ENCODE measurements at regions not wholly inside any gene's neighbourhood (a gene's known extent, or its start where the extent isn't known, plus 50 kb on each side); places are given as distances from the start of the nearest gene placed in this dataset.
A peak's percentile ranks its signal among the peaks of the same experiment; 100 is the strongest.

GRCh38 chr3:187944390-187945179 is 199.3 kb upstream of the BCL6 start:
- POLR2A ChIA-PET = interaction anchor here (1.0 kb wide), 1 partner anchor 11 kb away, joined by 6 read pairs; no protein-coding TSS in a partner anchor
- Histone ChIP-seq H3K4me1 (peaks cover 56% of the 10 kb centered on the region), H3K9me3 (no peaks in the 10 kb centered on the region), H3K4me2 (peak overlapping the region; percentile 88), H3K27ac (peak overlapping the region; percentile 80 to 82), H3K4me3 (0 out of 3 replicates have a peak overlapping the region, but pooled peaks have one; percentile 7)
- CTCF ChIA-PET = interaction anchor here (1.0 kb wide), 1 partner anchor 18 kb away, joined by 3 read pairs; no protein-coding TSS in a partner anchor
- ATAC-seq (peak; percentile 32; a peak in 4 of 6 replicates), FAIRE-seq (no peak), DNase-seq (ENCODE audit: low read depth in 1 of 2, low spot score in 1 of 2) (no peak)
- TF ChIP-seq, protein P1, sequence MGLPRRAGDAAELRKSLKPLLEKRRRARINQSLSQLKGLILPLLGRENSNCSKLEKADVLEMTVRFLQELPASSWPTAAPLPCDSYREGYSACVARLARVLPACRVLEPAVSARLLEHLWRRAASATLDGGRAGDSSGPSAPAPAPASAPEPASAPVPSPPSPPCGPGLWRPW (IDR thresholded peaks at IDR 0.05) = no peak
- no peak for TF ChIP-seq REST (IDR thresholded peaks at IDR 0.05)
- TF ChIP-seq, protein P2, sequence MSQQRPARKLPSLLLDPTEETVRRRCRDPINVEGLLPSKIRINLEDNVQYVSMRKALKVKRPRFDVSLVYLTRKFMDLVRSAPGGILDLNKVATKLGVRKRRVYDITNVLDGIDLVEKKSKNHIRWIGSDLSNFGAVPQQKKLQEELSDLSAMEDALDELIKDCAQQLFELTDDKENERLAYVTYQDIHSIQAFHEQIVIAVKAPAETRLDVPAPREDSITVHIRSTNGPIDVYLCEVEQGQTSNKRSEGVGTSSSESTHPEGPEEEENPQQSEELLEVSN (IDR thresholded peaks at IDR 0.05; ENCODE audit: borderline replicate concordance, low read depth) = no peak
- TF ChIP-seq ZSCAN20 (CRISPR knock-in tag; IDR thresholded peaks at IDR 0.05) = no peak
- no peak for TF ChIP-seq FOSL2 (IDR thresholded peaks at IDR 0.05)
- TF ChIP-seq FOSL2 (CRISPR knock-in tag; IDR thresholded peaks at IDR 0.05) = no peak
- TF ChIP-seq HEYL (CRISPR knock-in tag; IDR thresholded peaks at IDR 0.05) = no peak
- TF ChIP-seq KDM1A (IDR thresholded peaks at IDR 0.05; ENCODE audit: low read depth) = no peak
- TF ChIP-seq CEBPB (IDR thresholded peaks at IDR 0.05) = no peak
- TF ChIP-seq ZC3H11A (IDR thresholded peaks at IDR 0.05) = no peak
- TF ChIP-seq FOXS1 (CRISPR knock-in tag; IDR thresholded peaks at IDR 0.05) = no peak
- no peak for TF ChIP-seq HMGXB4 (CRISPR knock-in tag; IDR thresholded peaks at IDR 0.05; ENCODE audit: borderline replicate concordance)
- WGBS (ENCODE audit: missing lambda C conversion rate) = 67% methylated on average over 10 of the region's 10 CpGs

- H3K27ac ChIP-seq = peak overlapping the region; percentile 80 to 82
- CTCF ChIA-PET = interaction anchor here (1.2 kb wide), 1 partner anchor 17 kb away, joined by 4 read pairs; no protein-coding TSS in a partner anchor
- H3K4me3 ChIP-seq = no peak overlapping the region
These were observed 200.1 kb upstream of the BCL6 start for GRCh38 chr3:187945374-187945773.

More at GRCh38 chr3:187945374-187945773, 200.1 kb upstream of the BCL6 start:
- FAIRE-seq = no peak
- Histone ChIP-seq H3K4me2 (peak overlapping the region; percentile 88; the same call in 1 of the 3 replicates), H3K4me1 (peaks cover 56% of the 10 kb centered on the region), H3K9me3 (no peaks in the 10 kb centered on the region)
- TF ChIP-seq CHD2 (IDR thresholded peaks at IDR 0.05; ENCODE audit: low read length, partially characterized antibody) (no peak), ZNF302 (CRISPR knock-in tag; IDR thresholded peaks at IDR 0.05) (no peak), CBX2 (IDR thresholded peaks at IDR 0.05; ENCODE audit: borderline replicate concordance, low read depth) (no peak), EHMT2 (IDR thresholded peaks at IDR 0.05; ENCODE audit: low read depth) (no peak), CEBPB (IDR thresholded peaks at IDR 0.05) (no peak), RNF2 (IDR thresholded peaks at IDR 0.05; ENCODE audit: borderline replicate concordance, low read depth) (no peak), EHF (CRISPR knock-in tag; IDR thresholded peaks at IDR 0.05) (no peak), ZSCAN20 (CRISPR knock-in tag; IDR thresholded peaks at IDR 0.05) (no peak)
- no peak for ATAC-seq
- WGBS (ENCODE audit: missing lambda C conversion rate) = 56% methylated on average over 2 of the region's 2 CpGs
- POLR2A ChIA-PET = no interaction called here
- no peak for DNase-seq (ENCODE audit: low read depth in 1 of 2, low spot score in 1 of 2)

Data from A549 (cell line).